GM18951 (cell line): ENCODE measurements at regions not wholly inside any gene's neighbourhood (a gene's known extent, or its start where the extent isn't known, plus 50 kb on each side); places are given as distances from the start of the nearest gene placed in this dataset.
"Not testable (repeated sequence)": the region's sequence is repeated elsewhere in the genome, so short reads cannot be mapped to it uniquely, and the experiment has no call there.

Experiments
- POLR2A ChIP-seq: IDR thresholded peaks from 4 replicates; pipeline ENCODE4 v1.6.1; 2011; ENCODE audit warnings: mild to moderate bottlenecking; ENCODE audit not compliant: insufficient read length, insufficient read depth; ENCODE audit errors: extremely low read depth
- in situ Hi-C: fragments of 300-500 bp; cut with MboI; formaldehyde crosslinking; loops from one replicate; pipeline ENCODE4 v1.12.0; 2022; ENCODE audit warnings: low sequenced_read_pairs, mixed read lengths, inconsistent platforms; ENCODE audit not compliant: unreplicated experiment

- in situ Hi-C loops = no loop called here
- TF ChIP-seq POLR2A = no peak
Observed at GRCh38 chr7:36044101-36044892, 108.8 kb upstream of the EEPD1 start.

- in situ Hi-C loops = no loop called here
Observed at GRCh38 chr7:36045326-36045725, 107.7 kb upstream of the EEPD1 start.

DNA sequence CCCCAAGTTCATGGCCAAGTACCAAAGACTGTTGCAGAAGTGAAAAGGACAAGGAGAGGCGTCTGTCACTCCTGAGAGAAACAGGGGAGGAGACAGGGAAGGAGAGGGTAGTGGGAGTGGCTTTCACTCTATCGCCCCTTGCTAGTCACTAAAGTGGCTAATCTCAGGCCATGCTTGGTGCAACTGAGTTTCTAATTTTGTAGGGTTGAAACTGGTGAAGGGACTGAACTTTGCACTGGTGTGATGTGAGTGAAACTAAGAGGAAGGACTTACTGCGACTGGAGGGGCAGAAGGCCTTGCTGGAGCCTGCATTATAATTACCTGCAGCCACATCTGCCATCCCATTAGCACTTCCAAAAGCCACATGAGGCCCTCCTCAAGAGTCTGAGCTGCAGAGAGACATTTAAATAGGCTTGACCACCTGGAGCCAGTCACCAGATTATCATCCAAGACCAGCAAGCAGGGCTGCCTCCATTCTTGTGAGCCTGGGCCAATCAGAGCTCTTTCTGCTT is 107.2 kb upstream of the EEPD1 start:
- in situ Hi-C loops = no loop called here
- TF ChIP-seq POLR2A = no peak

More at GRCh38 chr7:36045326-36045725, 107.7 kb upstream of the EEPD1 start:
- TF ChIP-seq POLR2A = no peak

DNA sequence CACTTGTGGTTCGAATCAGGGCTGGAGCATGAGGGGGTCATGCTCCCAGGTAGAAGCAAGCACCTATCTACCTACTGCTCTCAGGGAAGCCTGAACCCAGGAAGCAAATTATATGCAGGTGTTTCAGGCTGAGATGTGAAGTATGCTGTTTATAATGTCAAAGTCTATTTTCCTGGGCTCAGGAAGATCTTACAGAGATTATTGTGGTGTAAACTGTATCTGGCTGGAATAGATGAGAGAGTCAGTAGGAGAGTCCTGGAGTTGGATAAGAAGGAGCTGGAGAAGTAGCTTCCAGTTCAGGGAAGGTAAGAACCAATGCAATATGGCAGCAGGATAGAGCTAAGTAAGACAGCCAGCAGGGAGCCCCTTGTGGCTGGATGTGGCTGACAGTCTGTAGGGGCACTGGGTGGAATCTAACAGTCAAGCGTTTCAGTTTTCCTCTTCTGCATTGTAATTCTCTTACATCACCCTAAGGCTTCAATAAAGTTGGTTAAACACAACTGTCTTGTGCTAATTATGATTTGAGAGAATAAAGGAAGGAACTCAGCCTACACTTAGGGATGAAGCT is 105.9 kb upstream of the EEPD1 start:
- in situ Hi-C loops = no loop called here
- no peak for TF ChIP-seq POLR2A

DNA sequence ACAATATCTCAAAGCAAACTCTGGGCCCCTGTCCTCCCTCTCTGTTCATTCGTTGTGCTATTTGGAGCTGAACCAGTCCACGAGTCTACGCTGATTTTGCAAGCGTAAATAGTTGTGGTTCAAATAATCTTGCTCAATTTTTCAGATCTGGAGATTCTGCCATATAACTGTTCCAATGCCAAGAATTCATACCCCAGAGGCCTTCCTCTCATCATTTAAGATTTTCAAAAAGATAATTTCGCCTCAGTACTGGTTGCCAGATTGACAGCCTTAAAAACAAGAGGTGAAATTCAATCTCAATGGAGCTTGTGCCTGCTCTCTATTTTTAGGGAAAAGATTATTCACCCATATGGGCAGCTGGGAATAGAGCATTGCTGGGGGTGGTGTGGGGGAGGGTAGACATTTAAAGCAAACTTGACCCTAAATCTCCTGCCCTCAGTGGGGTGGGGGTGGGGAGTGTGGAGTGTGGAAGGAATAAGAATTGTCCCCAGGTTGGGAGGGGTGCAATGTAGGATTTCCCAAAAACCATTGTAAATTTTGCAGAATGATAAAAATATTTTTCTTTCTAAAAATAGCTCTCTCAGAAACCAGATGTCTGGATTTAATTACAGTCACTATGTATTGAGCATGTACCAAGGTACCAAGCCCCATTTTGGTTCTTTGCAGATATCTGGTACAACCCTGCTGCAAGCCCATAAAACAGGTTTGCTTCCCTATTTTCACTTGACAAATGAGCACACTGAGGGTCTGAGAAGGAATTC is 104.7 kb upstream of the EEPD1 start:
- in situ Hi-C loops = no loop called here
- TF ChIP-seq POLR2A = no peak

DNA sequence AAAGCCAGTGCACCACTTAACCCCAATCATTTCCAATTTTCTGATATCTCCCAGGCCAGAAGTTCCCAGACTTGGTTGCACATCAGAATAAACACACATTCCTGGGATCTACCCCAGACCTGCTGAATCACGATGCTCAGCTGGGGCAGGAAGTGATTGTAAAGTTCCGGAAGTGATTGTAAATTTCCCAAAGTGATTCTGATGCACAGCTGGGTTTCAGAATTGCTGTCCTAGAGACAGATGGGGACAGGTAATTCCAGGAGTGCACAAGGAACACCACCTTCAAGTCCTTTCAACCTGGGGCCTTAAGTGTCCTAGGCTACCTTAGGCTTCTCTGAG is 104.2 kb upstream of the EEPD1 start:
- TF ChIP-seq POLR2A = no peak
- in situ Hi-C loops = no loop called here

DNA sequence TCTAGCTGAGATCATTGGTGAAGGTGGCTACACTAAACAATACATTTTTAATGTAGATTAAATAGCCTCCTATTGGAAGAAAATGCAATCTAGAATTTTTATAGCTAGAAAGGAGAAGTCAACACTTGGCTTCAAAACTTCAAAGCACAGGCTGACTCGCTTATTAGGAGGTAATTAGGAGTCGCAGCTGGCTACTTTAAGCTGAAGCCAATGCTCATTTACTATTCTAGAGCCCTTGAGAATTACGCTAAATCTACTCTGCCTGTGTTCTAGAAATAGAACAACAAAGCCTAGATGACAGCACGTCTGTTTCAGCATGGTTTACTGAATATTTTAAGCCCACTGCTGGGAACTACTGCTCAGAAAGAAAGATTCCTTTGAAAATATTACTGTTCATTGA is 101.6 kb upstream of the EEPD1 start:
- in situ Hi-C loops = no loop called here
- TF ChIP-seq POLR2A = no peak

- TF ChIP-seq POLR2A = no peak
Observed at GRCh38 chr7:36053589-36053988, 99.5 kb upstream of the EEPD1 start.

DNA sequence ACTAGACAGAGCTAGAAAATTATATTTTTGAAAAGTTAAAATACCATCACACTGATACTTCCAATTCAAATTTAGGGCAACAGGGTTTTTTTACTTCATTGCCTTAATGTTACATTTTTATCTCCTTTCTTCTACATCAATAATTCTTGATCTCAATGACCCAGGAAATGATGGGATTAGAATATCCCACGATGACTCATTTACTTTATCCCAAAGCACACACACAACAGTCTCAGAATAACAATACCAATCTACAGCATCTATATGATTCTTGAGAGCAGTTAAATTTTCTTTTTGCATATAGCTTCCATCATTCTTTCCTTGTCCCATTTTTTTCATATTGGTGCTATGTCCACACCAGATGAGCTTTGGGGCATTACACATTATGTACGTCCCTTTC is 98.4 kb upstream of the EEPD1 start:
- in situ Hi-C loops = no loop called here
- no peak for TF ChIP-seq POLR2A

More at GRCh38 chr7:36053589-36053988, 99.5 kb upstream of the EEPD1 start:
- in situ Hi-C loops = no loop called here

GRCh38 chr7:36055207-36055606 is 97.8 kb upstream of the EEPD1 start:
- in situ Hi-C loops = no loop called here
- TF ChIP-seq POLR2A = no peak

GRCh38 chr7:36057323-36057722 is 95.7 kb upstream of the EEPD1 start:
- in situ Hi-C loops = no loop called here
- TF ChIP-seq POLR2A = no peak

DNA sequence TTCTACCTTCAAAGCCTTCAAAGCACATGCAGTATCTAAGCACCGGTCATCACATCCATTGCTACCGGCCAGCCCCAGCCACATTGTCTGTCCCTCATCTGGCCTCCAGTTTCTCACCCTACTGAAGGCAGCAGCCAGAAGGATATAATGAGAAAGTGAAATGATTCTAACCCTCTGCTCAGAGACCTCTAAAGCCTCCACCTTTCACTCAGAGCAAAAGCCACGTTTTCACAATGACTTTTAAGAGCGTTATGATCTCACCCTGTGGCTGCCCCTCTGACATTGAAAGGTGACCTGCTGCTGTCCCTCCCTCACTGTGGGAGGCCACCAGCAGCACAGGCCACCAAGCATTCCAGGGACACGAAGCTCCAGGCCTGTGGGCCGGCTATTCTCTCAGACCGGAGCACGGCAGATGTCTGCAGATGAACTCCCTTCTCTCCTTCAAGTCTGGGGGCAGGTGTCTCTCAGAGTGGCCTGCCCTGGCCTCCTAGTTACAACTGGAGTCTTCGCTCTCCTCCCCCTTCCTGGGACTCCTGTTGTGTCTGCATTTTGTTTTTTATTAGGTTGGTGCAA is 94.9 kb upstream of the EEPD1 start:
- in situ Hi-C loops = no loop called here
- no peak for TF ChIP-seq POLR2A

DNA sequence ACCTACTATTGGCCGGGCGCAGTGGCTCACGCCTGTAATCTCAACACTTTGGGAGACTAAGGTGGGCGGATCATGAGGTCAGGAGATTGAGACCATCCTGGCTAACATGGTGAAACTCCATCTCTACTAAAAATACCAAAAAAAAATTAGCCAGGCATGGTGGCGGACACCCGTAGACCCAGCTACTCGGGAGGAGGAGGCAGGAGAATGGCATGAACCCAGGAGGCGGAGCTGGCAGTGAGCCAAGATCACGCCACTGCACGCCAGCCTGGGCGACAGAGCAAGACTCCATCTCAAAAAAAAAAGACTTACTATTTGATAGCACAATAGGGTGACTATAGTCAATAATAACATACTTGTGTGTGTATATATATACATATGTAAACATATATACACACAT is 92.7 kb upstream of the EEPD1 start:
- in situ Hi-C loops = not testable (repeated sequence)

DNA sequence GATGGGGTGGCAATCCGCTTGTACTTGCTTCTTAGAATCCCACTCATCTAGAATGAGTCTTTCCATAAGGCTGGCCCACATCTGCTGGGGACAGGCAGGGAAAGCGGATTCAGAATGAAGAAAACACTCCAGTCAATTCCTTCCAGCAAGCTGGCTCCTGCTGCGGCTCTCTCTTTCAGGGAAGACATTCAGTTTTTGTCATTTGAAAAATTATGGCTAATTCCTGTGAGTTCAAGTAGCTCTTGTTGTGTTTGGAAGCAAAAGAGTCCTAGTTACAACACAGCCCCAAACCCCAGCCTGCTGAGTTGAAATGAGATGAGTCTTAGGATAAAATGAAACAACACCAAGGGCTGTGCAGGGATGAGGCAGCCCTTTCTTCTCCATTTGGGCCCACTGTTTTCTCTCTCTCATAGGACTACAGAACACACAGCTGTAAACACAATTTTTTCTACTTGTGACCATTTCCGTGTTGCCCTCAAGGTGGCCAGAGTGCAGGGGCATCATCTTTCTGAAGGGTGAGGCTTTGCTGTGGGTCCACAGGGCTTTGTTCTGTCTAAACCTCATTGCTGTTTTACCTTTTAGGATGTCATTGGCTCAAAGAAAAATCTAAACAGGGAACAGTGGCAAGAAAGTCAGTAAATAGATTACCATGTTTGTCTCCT is 90.8 kb upstream of the EEPD1 start:
- in situ Hi-C loops = no loop called here
- TF ChIP-seq POLR2A = no peak
